Activated naive CD4-positive, alpha-beta T cell treated with anti-CD3 and anti-CD28 coated beads for 36 hours (primary cell): ENCODE measurements at regions not wholly inside any gene's neighbourhood (a gene's known extent, or its start where the extent isn't known, plus 50 kb on each side); places are given as distances from the start of the nearest gene placed in this dataset.

ENCODE experiments used
- CTCF ChIA-PET: fragments of 350-600 bp; sonication (Branson Sonifier 250); formaldehyde crosslinking; loops from one replicate; lab custom pipeline; 2021; ENCODE audit warnings: antibody characterized with exemption; lab: Charles Lee
- DNase-seq: peaks from one replicate; pipeline ENCODE4 v3.0.0-alpha.2; 2020
- H3K27ac Mint-ChIP-seq: one replicate; pipeline ENCODE4 v1.8.0; 2021; ENCODE audit warnings: mild to moderate bottlenecking, mixed read lengths
- H3K27me3 Mint-ChIP-seq: one replicate; pipeline ENCODE4 v1.8.0; 2021; ENCODE audit warnings: low read depth, mixed read lengths
- H3K36me3 Mint-ChIP-seq: one replicate; pipeline ENCODE4 v1.8.0; 2021; ENCODE audit warnings: low read depth, mixed read lengths
- H3K4me1 Mint-ChIP-seq: one replicate; pipeline ENCODE4 v1.8.0; 2021; ENCODE audit warnings: low read depth, mixed read lengths
- H3K4me3 Mint-ChIP-seq: one replicate; pipeline ENCODE4 v1.8.0; 2021; ENCODE audit warnings: mild to moderate bottlenecking, moderate library complexity, mixed read lengths
- H3K9me3 Mint-ChIP-seq: one replicate; pipeline ENCODE4 v1.8.0; 2021; ENCODE audit warnings: mixed read lengths
- intact Hi-C: fragments of 100-400 bp; cut with micrococcal nuclease; formaldehyde crosslinking; loops from one replicate; pipeline ENCODE4 v1.15.1; 2023

GRCh38 chr5:98999631-99000030 lies 70.8 kb upstream of the CHD1 start:
- Mint-ChIP-seq H3K36me3 (no peaks in the 10 kb centered on the region), H3K27me3 (no peaks in the 10 kb centered on the region), H3K27ac (no peak overlapping the region), H3K4me3 (no peak overlapping the region), H3K9me3 (no peaks in the 10 kb centered on the region), H3K4me1 (peaks cover 7% of the 10 kb centered on the region)
- intact Hi-C loops = no loop called here
- no peak for DNase-seq
- CTCF ChIA-PET = interaction anchor here (0.7 to 1.2 kb wide), 2 partner anchors 26 to 95 kb away, joined by 3 read pairs; no protein-coding TSS in a partner anchor

- peaks cover 6% of the 10 kb centered on the region for H3K4me1 Mint-ChIP-seq
- CTCF ChIA-PET = no interaction called here
- no peaks in the 10 kb centered on the region for H3K36me3 Mint-ChIP-seq
- no peak for DNase-seq
- H3K27me3 Mint-ChIP-seq = no peaks in the 10 kb centered on the region
- H3K9me3 Mint-ChIP-seq = no peaks in the 10 kb centered on the region
- H3K27ac Mint-ChIP-seq = no peak overlapping the region
- H3K4me3 Mint-ChIP-seq = no peak overlapping the region
- intact Hi-C loops = no loop called here
Observed at GRCh38 chr5:98997000-98997399, 68.2 kb upstream of the CHD1 start.

- no peak overlapping the region for H3K27ac Mint-ChIP-seq
Observed at GRCh38 chr5:98994611-98995010, 65.8 kb upstream of the CHD1 start.

GRCh38 chr5:98993512-98993911 lies 64.7 kb upstream of the CHD1 start:
- H3K9me3 Mint-ChIP-seq = no peaks in the 10 kb centered on the region
- peaks cover 13% of the 10 kb centered on the region for H3K4me1 Mint-ChIP-seq
- DNase-seq = no peak
- intact Hi-C loops = no loop called here
- H3K27me3 Mint-ChIP-seq = no peaks in the 10 kb centered on the region
- H3K4me3 Mint-ChIP-seq = no peak overlapping the region
- H3K27ac Mint-ChIP-seq = no peak overlapping the region
- CTCF ChIA-PET = no interaction called here
- H3K36me3 Mint-ChIP-seq = no peaks in the 10 kb centered on the region

More at GRCh38 chr5:98994611-98995010, 65.8 kb upstream of the CHD1 start:
- H3K4me1 Mint-ChIP-seq = peaks cover 11% of the 10 kb centered on the region
- no peaks in the 10 kb centered on the region for H3K9me3 Mint-ChIP-seq
- H3K27me3 Mint-ChIP-seq = no peaks in the 10 kb centered on the region
- DNase-seq = no peak
- intact Hi-C loops = no loop called here
- H3K4me3 Mint-ChIP-seq = no peak overlapping the region
- CTCF ChIA-PET = interaction anchor here (0.6 kb wide), 1 partner anchor 1064 kb away, joined by 3 read pairs; no protein-coding TSS in a partner anchor
- H3K36me3 Mint-ChIP-seq = no peaks in the 10 kb centered on the region

- DNase-seq = no peak
- H3K4me1 Mint-ChIP-seq = peaks cover 13% of the 10 kb centered on the region
- CTCF ChIA-PET = interaction anchor here (0.6 kb wide), 1 partner anchor 214 kb away, joined by 3 read pairs; no protein-coding TSS in a partner anchor
- intact Hi-C loops = no loop called here
- H3K27ac Mint-ChIP-seq = no peak overlapping the region
- H3K27me3 Mint-ChIP-seq = no peaks in the 10 kb centered on the region
- no peaks in the 10 kb centered on the region for H3K9me3 Mint-ChIP-seq
- H3K36me3 Mint-ChIP-seq = no peaks in the 10 kb centered on the region
- H3K4me3 Mint-ChIP-seq = no peak overlapping the region
Observed at GRCh38 chr5:98992552-98992951, 63.7 kb upstream of the CHD1 start.

- intact Hi-C loops = no loop called here
- Mint-ChIP-seq H3K4me1 (peaks cover 13% of the 10 kb centered on the region), H3K27ac (no peak overlapping the region), H3K36me3 (no peaks in the 10 kb centered on the region), H3K9me3 (no peaks in the 10 kb centered on the region), H3K4me3 (no peak overlapping the region), H3K27me3 (no peaks in the 10 kb centered on the region)
- no peak for DNase-seq
- CTCF ChIA-PET = no interaction called here
Observed at GRCh38 chr5:98989727-98990126, 60.9 kb upstream of the CHD1 start.

- H3K4me3 Mint-ChIP-seq = no peak overlapping the region
Observed at GRCh38 chr5:98986587-98986986, 57.8 kb upstream of the CHD1 start.

GRCh38 chr5:98982880-98983279 lies 54.1 kb upstream of the CHD1 start:
- no peak overlapping the region for H3K27ac Mint-ChIP-seq
- CTCF ChIA-PET = no interaction called here
- H3K9me3 Mint-ChIP-seq = no peaks in the 10 kb centered on the region
- H3K36me3 Mint-ChIP-seq = no peaks in the 10 kb centered on the region
- no peaks in the 10 kb centered on the region for H3K27me3 Mint-ChIP-seq
- no peak for DNase-seq
- intact Hi-C loops = no loop called here
- H3K4me3 Mint-ChIP-seq = no peak overlapping the region
- no peaks in the 10 kb centered on the region for H3K4me1 Mint-ChIP-seq

More at GRCh38 chr5:98986587-98986986, 57.8 kb upstream of the CHD1 start:
- Mint-ChIP-seq H3K27me3 (no peaks in the 10 kb centered on the region), H3K9me3 (no peaks in the 10 kb centered on the region), H3K4me1 (peaks cover 7% of the 10 kb centered on the region), H3K36me3 (no peaks in the 10 kb centered on the region), H3K27ac (no peak overlapping the region)
- no peak for DNase-seq
- CTCF ChIA-PET = interaction anchor here (0.6 kb wide), 1 partner anchor 1538 kb away, joined by 5 read pairs; no protein-coding TSS in a partner anchor
- intact Hi-C loops = no loop called here
